ENCODE measurements at regions not wholly inside any gene's neighbourhood (a gene's known extent, or its start where the extent isn't known, plus 50 kb on each side); places are given as distances from the start of the nearest gene placed in this dataset.
"Not testable (repeated sequence)": the region's sequence is repeated elsewhere in the genome, so short reads cannot be mapped to it uniquely, and the experiment has no call there.

- DNase-seq (ENCODE audit: low read depth in 2 of 2): no peak
Observed at GRCh38 chr17:72470121-72470705, 349.4 kb downstream of the SOX9 start.

GRCh38 chr17:72470734-72471133 lies 349.9 kb downstream of the SOX9 start:
- DNase-seq (ENCODE audit: low read depth in 2 of 2): no peak

- no peak for DNase-seq (ENCODE audit: low read depth in 2 of 2)
Observed at GRCh38 chr17:72471296-72471695, 350.5 kb downstream of the SOX9 start.

- DNase-seq (ENCODE audit: low read depth in 2 of 2): no peak
Observed at GRCh38 chr17:72472106-72472505, 351.3 kb downstream of the SOX9 start.

- not testable (repeated sequence) for DNase-seq (ENCODE audit: low read depth in 2 of 2)
Observed at GRCh38 chr17:72472853-72473390, 352.1 kb downstream of the SOX9 start.

- DNase-seq (ENCODE audit: low read depth in 2 of 2): no peak
Observed at GRCh38 chr17:72474243-72474642, 353.4 kb downstream of the SOX9 start.

GRCh38 chr17:72474719-72475477 lies 354.1 kb downstream of the SOX9 start:
- no peak for DNase-seq (ENCODE audit: low read depth in 2 of 2)

- DNase-seq (ENCODE audit: low read depth in 2 of 2): no peak
Observed at GRCh38 chr17:72476134-72476533, 355.3 kb downstream of the SOX9 start.

- DNase-seq (ENCODE audit: low read depth in 2 of 2): no peak
Observed at GRCh38 chr17:72476575-72476986, 355.8 kb downstream of the SOX9 start.

GRCh38 chr17:72477491-72477890 lies 356.7 kb downstream of the SOX9 start:
- no peak for DNase-seq (ENCODE audit: low read depth in 2 of 2)

GRCh38 chr17:72479113-72479512 lies 358.3 kb downstream of the SOX9 start:
- DNase-seq (ENCODE audit: low read depth in 2 of 2): no peak

- no peak for DNase-seq (ENCODE audit: low read depth in 2 of 2)
Observed at GRCh38 chr17:72481572-72481971, 360.8 kb downstream of the SOX9 start.

- no peak for DNase-seq (ENCODE audit: low read depth in 2 of 2)
Observed at GRCh38 chr17:72485596-72485995, 364.8 kb downstream of the SOX9 start.

- DNase-seq (ENCODE audit: low read depth in 2 of 2): no peak
Observed at GRCh38 chr17:72486806-72487205, 366.0 kb downstream of the SOX9 start.

- DNase-seq (ENCODE audit: low read depth in 2 of 2): no peak
Observed at GRCh38 chr17:72487731-72488494, 367.1 kb downstream of the SOX9 start.

- DNase-seq (ENCODE audit: low read depth in 2 of 2): no peak
Observed at GRCh38 chr17:72488555-72489271, 367.9 kb downstream of the SOX9 start.

- DNase-seq (ENCODE audit: low read depth in 2 of 2): no peak
Observed at GRCh38 chr17:72489272-72489641, 368.4 kb downstream of the SOX9 start.

GRCh38 chr17:72491102-72491501 lies 370.3 kb downstream of the SOX9 start:
- no peak for DNase-seq (ENCODE audit: low read depth in 2 of 2)

GRCh38 chr17:72492494-72492893 lies 371.7 kb downstream of the SOX9 start:
- DNase-seq (ENCODE audit: low read depth in 2 of 2): no peak

- no peak for DNase-seq (ENCODE audit: low read depth in 2 of 2)
Observed at GRCh38 chr17:72492941-72493340, 372.1 kb downstream of the SOX9 start.

- DNase-seq (ENCODE audit: low read depth in 2 of 2): no peak
Observed at GRCh38 chr17:72494566-72494965, 373.7 kb downstream of the SOX9 start.

- no peak for DNase-seq (ENCODE audit: low read depth in 2 of 2)
Observed at GRCh38 chr17:72496461-72496860, 375.6 kb downstream of the SOX9 start.

Data from stimulated activated CD8-positive, alpha-beta memory T cell treated with anti-CD3 and anti-CD28 coated beads, Interleukin-15, amount 100 ng/mL, for 4 hours (primary cell).